ENCODE measurements at regions not wholly inside any gene's neighbourhood (a gene's known extent, or its start where the extent isn't known, plus 50 kb on each side); places are given as distances from the start of the nearest gene placed in this dataset.
A peak's percentile ranks its signal among the peaks of the same experiment; 100 is the strongest.

DNA sequence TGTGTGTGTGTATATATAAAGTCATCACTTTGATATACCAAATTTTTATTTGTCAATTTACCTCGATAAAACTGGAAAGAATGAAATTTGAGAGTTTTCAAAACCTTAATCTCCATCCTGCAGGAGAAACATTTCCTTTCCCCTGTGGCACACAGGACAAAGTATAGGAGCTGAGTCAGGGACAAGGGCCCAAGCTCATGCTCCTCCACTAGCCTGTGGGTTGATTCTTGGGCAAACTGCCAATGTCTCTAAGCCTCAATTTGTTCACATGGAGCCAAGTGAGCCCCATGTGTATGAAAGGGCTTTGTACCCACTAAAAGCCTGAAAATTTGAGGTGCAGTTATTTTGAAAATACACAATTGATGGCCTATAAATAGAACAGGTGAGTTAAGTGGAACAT, 60.3 kb upstream of the IL6 start:
- Mint-ChIP-seq H3K9me3 (no peaks in the 10 kb centered on the region), H3K4me1 (ENCODE audit: low read depth) (peaks cover 86% of the 10 kb centered on the region), H3K27me3 (ENCODE audit: insufficient read depth) (no peaks in the 10 kb centered on the region), H3K36me3 (ENCODE audit: low read depth) (no peaks in the 10 kb centered on the region), H3K27ac (peak overlapping the region; percentile 93), H3K4me3 (peak overlapping the region; percentile 34; the same call in 1 of the 2 replicates)
- peak; percentile 69 for DNase-seq
- TF ChIP-seq, protein P1, sequence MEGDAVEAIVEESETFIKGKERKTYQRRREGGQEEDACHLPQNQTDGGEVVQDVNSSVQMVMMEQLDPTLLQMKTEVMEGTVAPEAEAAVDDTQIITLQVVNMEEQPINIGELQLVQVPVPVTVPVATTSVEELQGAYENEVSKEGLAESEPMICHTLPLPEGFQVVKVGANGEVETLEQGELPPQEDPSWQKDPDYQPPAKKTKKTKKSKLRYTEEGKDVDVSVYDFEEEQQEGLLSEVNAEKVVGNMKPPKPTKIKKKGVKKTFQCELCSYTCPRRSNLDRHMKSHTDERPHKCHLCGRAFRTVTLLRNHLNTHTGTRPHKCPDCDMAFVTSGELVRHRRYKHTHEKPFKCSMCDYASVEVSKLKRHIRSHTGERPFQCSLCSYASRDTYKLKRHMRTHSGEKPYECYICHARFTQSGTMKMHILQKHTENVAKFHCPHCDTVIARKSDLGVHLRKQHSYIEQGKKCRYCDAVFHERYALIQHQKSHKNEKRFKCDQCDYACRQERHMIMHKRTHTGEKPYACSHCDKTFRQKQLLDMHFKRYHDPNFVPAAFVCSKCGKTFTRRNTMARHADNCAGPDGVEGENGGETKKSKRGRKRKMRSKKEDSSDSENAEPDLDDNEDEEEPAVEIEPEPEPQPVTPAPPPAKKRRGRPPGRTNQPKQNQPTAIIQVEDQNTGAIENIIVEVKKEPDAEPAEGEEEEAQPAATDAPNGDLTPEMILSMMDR (IDR thresholded peaks at IDR 0.05), result no peak

DNA sequence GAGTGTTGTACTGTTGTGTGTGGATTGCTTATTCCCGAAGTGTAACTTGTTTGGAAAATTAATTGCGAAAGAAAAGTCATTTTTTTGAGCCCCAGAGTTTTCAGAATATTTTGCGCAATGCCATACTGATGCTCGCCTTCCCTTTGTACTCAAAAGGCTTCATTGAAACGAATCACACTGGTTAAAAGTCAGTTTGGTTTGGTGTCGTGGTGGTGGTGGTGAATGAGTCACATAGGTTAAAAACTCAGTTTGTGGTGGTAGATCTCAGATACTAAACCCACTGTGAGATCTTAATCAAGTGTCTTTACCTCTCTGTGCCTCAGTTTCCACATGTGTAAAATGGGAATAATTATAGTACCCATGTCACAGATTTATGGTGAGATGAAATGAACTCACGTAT, 61.1 kb upstream of the IL6 start:
- DNase-seq, result no peak
- peaks cover 86% of the 10 kb centered on the region for H3K4me1 Mint-ChIP-seq (ENCODE audit: low read depth)

DNA sequence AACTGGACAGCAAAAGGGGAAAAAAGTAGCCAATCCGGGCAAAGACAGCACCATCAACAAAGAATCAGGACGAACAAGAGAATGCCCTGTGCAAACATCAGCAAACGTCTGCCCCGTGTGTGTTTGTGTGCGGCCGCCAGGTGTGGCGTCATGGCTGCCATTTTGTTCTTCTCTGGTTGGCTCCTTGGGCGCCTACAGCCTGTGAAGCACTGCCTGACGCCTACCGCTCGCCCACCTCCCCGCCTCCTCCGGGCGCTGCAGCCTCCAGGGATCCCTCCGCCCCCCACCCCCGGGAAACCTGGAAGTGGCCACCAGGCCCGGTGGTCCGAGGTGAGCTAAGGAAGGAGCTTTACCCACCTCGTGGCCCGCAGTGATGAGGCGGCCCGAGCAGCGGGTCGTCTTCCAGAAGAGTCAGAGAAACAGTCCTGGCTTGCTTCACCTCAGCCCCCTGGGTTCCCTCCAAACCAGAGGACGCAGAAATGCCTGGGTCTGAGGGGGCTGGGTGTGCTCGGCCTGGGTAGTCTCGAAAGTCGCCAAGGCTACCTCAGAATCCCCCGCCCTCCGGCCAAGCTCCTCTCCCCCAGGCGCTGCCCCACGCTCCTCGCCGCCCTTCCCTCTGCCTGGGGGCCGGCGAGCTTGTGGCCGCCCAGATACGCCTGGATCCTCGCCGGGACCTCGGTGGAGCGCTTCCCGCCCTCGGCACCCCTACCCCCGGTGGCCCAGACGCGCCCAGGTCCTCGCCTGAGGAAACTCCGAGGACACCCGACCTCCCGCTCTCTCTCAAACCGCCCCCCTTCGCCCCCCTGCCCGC, 61.8 kb upstream of the IL6 start:
- no peaks in the 10 kb centered on the region for H3K9me3 Mint-ChIP-seq
- no peak overlapping the region; the same call in 1 of the 2 replicates for H3K27ac Mint-ChIP-seq
- no peaks in the 10 kb centered on the region for H3K27me3 Mint-ChIP-seq (ENCODE audit: insufficient read depth)
- H3K36me3 Mint-ChIP-seq (ENCODE audit: low read depth), result no peaks in the 10 kb centered on the region
- H3K4me1 Mint-ChIP-seq (ENCODE audit: low read depth), result peaks cover 88% of the 10 kb centered on the region
- TF ChIP-seq, protein P1 (IDR thresholded peaks at IDR 0.05), result no peak
- no peak for DNase-seq
- no peak overlapping the region for H3K4me3 Mint-ChIP-seq

More for the DNA sequence above, 61.1 kb upstream of the IL6 start:
- TF ChIP-seq, protein P1 (IDR thresholded peaks at IDR 0.05), result no peak
- no peaks in the 10 kb centered on the region for H3K27me3 Mint-ChIP-seq (ENCODE audit: insufficient read depth)
- no peaks in the 10 kb centered on the region for H3K36me3 Mint-ChIP-seq (ENCODE audit: low read depth)
- H3K4me3 Mint-ChIP-seq, result no peak overlapping the region
- H3K27ac Mint-ChIP-seq, result peak overlapping the region; percentile 93
- H3K9me3 Mint-ChIP-seq, result no peaks in the 10 kb centered on the region

DNA sequence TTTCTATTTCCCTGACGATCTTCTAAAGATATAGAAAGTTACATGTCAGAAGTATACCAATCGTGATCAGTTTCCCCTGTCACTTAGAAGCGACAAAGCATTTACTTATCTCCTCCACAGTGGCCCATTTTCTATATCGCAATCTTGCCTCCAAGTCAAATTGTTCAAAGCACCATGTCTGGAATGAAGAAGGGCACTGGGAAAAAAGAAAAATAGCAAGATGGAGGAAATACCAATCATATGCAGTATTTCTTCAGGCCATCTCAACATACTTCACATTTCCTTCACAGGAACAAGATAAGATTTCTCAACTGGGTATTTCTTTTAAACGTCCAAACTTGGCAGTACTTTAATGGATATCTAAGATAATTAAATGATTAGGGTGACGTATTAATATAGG, 63.3 kb upstream of the IL6 start:
- TF ChIP-seq, protein P1 (IDR thresholded peaks at IDR 0.05), result no peak
- no peaks in the 10 kb centered on the region for H3K9me3 Mint-ChIP-seq
- no peak for DNase-seq
- peaks cover 81% of the 10 kb centered on the region for H3K4me1 Mint-ChIP-seq (ENCODE audit: low read depth)
- H3K4me3 Mint-ChIP-seq, result no peak overlapping the region
- H3K36me3 Mint-ChIP-seq (ENCODE audit: low read depth), result no peaks in the 10 kb centered on the region
- H3K27me3 Mint-ChIP-seq (ENCODE audit: insufficient read depth), result no peaks in the 10 kb centered on the region
- H3K27ac Mint-ChIP-seq, result peak overlapping the region; percentile 81

DNA sequence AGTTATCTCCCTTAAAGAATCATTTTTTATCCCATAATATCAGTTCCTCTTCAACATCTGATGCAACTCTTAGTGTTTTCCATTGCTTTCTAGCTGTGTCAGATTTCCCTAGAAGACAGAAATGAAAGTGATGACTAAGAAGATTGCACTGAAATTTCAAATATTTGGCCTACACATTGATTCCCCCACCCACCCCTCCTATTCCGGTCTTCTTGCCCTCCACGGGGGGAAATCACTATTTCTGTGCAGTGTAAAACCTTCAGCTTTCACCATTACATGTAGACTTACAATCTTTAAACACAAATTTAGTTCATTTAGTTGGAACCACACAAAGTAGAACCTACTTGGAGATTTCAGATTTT, 63.7 kb upstream of the IL6 start:
- Mint-ChIP-seq H3K36me3 (ENCODE audit: low read depth) (peaks cover 3% of the 10 kb centered on the region; the same call in 1 of the 2 replicates), H3K27ac (peak overlapping the region; percentile 81)
- TF ChIP-seq, protein P1 (IDR thresholded peaks at IDR 0.05), result no peak

More for the DNA sequence above, 63.7 kb upstream of the IL6 start:
- Mint-ChIP-seq H3K9me3 (no peaks in the 10 kb centered on the region), H3K4me1 (ENCODE audit: low read depth) (peaks cover 77% of the 10 kb centered on the region), H3K4me3 (0 out of 2 replicates have a peak overlapping the region, but pooled peaks have one; percentile 22), H3K27me3 (ENCODE audit: insufficient read depth) (no peaks in the 10 kb centered on the region)
- DNase-seq, result peak; percentile 35

Data from HFFc6 (cell line).